ENCODE measurements at regions not wholly inside any gene's neighbourhood (a gene's known extent, or its start where the extent isn't known, plus 50 kb on each side); places are given as distances from the start of the nearest gene placed in this dataset.

DNA sequence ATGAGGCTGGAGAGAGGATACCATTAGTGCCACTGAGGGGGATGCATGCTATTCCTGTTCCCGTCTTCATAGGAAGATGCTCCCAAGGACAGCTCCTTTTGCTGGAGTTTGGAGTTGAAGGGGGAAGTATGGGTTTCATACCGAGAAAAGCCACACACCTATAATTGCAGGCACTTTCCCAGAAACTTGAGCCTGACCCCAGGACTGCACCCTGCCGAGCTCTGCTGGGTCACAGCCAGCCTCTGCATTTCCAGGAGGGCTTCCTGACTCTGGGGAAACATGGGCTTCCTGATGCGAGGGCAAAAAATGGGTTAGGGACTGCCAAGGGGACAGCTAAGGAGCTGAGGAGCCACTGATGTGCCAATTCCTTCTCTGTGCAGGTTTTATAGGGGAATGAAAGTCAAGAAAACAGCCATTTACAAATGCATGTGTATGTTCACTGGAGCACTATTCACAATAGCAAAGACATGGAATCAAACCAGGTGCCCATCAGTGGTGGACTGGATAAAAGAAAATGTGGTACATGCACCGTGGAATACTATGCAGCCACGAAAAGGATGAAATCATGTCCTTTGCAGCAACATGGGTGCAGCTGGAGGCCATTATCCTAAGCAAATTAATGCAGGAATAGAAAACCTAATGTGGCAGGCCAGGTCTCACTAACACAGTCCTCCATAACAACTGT is 104.5 kb downstream of the ACAA2 start:
- no peak for DNase-seq (ENCODE audit: low read depth)
- TF ChIP-seq, protein P1, sequence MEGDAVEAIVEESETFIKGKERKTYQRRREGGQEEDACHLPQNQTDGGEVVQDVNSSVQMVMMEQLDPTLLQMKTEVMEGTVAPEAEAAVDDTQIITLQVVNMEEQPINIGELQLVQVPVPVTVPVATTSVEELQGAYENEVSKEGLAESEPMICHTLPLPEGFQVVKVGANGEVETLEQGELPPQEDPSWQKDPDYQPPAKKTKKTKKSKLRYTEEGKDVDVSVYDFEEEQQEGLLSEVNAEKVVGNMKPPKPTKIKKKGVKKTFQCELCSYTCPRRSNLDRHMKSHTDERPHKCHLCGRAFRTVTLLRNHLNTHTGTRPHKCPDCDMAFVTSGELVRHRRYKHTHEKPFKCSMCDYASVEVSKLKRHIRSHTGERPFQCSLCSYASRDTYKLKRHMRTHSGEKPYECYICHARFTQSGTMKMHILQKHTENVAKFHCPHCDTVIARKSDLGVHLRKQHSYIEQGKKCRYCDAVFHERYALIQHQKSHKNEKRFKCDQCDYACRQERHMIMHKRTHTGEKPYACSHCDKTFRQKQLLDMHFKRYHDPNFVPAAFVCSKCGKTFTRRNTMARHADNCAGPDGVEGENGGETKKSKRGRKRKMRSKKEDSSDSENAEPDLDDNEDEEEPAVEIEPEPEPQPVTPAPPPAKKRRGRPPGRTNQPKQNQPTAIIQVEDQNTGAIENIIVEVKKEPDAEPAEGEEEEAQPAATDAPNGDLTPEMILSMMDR (IDR thresholded peaks at IDR 0.05; ENCODE audit: insufficient read depth, low read depth, low read length, missing control alignments) = no peak
- no peak overlapping the region for H3K4me3 ChIP-seq (ENCODE audit: low read length)

DNA sequence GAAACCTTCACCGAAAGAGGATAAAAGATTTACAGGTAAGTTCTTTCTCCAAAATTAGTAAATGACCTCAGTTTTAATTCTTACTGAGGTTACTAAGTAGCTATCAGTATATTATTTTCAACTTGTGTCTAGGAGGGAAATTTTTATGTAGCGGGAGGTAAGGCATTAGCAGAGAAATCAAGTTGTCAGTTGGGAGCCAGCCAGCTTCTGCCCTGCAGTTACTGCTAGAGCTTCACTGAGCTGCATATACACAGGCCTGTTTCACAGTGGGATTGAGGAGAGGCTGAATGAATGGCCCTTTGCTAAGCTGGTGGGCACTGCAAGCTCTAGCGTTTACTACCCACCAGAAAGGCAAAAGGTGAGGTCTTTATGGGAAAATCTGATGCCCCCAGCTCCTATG is 105.7 kb downstream of the ACAA2 start:
- TF ChIP-seq, protein P1 (IDR thresholded peaks at IDR 0.05; ENCODE audit: insufficient read depth, low read depth, low read length, missing control alignments) = no peak
- H3K4me3 ChIP-seq (ENCODE audit: low read length) = no peak overlapping the region
- no peak for DNase-seq (ENCODE audit: low read depth)

DNA sequence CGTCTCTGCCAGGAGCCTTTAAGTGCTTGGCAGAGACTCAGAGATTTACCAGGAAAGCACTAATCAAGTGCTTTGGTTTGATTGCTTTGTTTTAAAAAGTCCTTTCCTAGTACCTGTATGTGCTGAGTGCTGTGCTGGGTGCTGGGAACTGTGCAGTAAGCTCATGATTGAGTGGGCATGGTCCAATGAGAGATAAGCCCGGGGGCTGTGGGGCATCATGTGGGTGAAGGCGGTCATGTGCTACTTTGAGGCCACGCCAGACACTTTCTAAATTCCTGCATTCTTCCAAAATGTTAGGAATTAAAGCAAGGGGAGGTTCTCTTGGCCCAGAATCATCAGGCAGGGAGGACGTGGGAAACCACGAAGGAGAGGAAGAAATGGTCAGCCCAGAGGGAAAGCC is 109.0 kb downstream of the ACAA2 start:
- DNase-seq (ENCODE audit: low read depth) = no peak
- TF ChIP-seq, protein P1 (IDR thresholded peaks at IDR 0.05; ENCODE audit: insufficient read depth, low read depth, low read length, missing control alignments) = no peak
- H3K4me3 ChIP-seq (ENCODE audit: low read length) = no peak overlapping the region

DNA sequence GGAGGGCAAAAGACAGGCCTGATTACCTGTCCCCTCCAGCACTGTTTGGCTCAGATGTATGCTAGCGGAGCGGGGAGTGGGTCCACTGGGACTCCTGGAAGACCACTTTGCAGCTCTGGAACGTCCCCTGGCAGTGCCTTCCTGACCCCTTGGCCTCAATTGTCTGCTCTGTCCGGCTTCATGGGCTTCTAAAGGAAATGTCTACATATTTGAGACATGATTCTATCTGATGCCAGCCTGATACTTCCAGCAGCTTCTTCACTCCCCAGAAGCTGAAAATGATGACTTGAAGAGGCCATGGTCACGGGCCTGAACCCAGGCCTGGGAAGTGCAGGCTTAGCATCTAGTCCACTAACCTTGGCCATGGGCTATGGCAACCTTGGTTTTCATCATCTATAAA is 112.1 kb downstream of the ACAA2 start:
- H3K4me3 ChIP-seq (ENCODE audit: low read length) = no peak overlapping the region
- DNase-seq (ENCODE audit: low read depth) = no peak
- TF ChIP-seq, protein P1 (IDR thresholded peaks at IDR 0.05; ENCODE audit: insufficient read depth, low read depth, low read length, missing control alignments) = no peak

DNA sequence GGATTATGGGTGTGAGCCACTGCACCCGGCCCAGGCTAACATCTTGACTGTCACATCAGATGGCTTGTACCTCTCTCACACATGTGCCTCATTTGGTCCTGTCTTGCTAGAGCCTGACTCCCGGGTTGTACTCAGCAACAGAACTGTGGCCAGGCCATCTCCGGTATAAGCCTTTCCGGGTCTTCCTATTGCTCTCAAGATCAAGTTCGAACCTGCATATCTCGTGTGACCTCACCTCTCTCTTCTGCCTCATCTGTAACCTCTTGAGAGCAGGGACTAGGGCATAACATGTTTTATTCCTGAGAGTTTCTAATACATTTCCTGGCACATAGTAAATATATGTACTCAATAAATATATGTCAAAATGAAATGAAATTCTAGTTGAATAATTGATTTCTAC is 114.0 kb downstream of the ACAA2 start:
- TF ChIP-seq, protein P1 (IDR thresholded peaks at IDR 0.05; ENCODE audit: insufficient read depth, low read depth, low read length, missing control alignments) = no peak
- no peak overlapping the region for H3K4me3 ChIP-seq (ENCODE audit: low read length)
- peak; percentile 70 for DNase-seq (ENCODE audit: low read depth)

DNA sequence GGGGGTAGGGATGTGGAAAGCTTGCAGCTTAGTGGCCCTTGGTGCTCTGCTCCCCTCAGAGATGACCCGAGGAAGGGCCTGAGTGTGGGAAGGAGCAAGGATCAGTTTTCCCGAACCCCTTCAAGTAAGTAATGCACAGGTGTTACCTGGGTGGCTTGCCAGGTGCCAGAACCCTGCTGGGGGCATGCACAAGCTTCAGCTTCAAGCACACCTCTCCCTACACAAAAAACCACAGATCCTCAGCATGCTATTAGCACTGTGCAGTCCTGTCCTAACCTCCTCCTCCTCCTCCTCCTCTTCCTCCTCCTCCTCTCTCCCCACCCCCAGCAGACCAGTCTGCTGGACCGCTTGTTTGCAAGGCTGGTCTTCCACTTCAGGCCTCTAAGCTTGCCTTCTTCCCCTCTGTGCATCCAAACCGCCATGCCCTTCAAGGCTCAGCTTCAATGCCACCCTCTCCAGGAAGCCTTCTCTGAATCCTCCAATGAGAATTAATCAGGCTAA is 114.8 kb downstream of the ACAA2 start:
- no peak for DNase-seq (ENCODE audit: low read depth)
- TF ChIP-seq, protein P1 (IDR thresholded peaks at IDR 0.05; ENCODE audit: insufficient read depth, low read depth, low read length, missing control alignments) = no peak

More for the DNA sequence above, 114.8 kb downstream of the ACAA2 start:
- no peak overlapping the region for H3K4me3 ChIP-seq (ENCODE audit: low read length)
